ENCODE measurements at regions not wholly inside any gene's neighbourhood (a gene's known extent, or its start where the extent isn't known, plus 50 kb on each side); places are given as distances from the start of the nearest gene placed in this dataset.

DNA sequence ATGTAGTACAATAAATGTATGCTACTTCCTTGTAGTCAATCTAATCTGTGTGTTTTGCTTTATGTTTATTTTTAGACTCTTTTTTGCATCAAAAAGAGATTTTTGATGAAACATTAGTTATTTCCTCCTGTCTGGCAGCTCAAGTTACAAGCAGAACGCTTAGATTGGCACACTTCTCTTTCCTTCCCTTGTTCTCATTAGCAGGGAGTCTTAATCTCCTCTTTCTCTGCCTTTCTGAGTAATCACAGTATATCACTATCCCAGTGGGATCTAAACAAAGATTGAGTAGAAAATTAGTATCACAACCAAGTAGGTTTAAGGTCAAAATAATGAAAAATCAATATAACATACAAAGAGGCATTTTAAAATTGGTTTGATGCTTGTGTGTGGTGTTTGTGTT is 1192.6 kb downstream of the C4orf33 start:
- Histone ChIP-seq H3K4me1 (ENCODE audit: control insufficient read depth, insufficient read depth, low read length) (no peaks in the 10 kb centered on the region), H3K4me3 (ENCODE audit: low read depth, low read length) (no peak overlapping the region), H3K27me3 (ENCODE audit: control insufficient read depth, insufficient read depth, low read length) (no peaks in the 10 kb centered on the region), H3K36me3 (ENCODE audit: control insufficient read depth, insufficient read depth, low read length) (no peaks in the 10 kb centered on the region), H3K27ac (ENCODE audit: low read depth, low read length) (no peak overlapping the region), H3K9me3 (ENCODE audit: control insufficient read depth, insufficient read depth, low read length) (no peaks in the 10 kb centered on the region), H3K9ac (ENCODE audit: low read depth, low read length) (no peak overlapping the region)

DNA sequence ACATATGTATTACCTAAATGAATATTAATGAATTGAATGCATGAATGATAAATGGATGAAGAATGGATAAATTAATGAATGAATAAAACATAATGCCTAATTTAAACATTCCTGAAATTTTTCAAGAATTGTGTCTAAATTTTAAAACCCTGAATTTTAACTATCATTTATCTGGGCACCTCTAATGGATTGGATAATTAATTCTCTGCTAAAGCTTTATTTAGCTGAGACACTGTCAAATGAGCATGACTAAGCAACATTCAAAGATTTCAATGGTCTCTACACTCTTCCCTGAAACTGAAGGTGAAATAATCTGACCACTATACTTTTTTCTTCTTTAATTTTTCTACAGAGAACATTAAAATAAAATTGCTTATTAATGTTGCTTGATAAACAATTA is 1197.7 kb downstream of the C4orf33 start:
- H3K9ac ChIP-seq (ENCODE audit: low read depth, low read length): no peak overlapping the region
- H3K4me1 ChIP-seq (ENCODE audit: control insufficient read depth, insufficient read depth, low read length): no peaks in the 10 kb centered on the region; the same call in 1 of the 2 replicates
- no peaks in the 10 kb centered on the region for H3K27me3 ChIP-seq (ENCODE audit: control insufficient read depth, insufficient read depth, low read length)
- H3K4me3 ChIP-seq (ENCODE audit: low read depth, low read length): no peak overlapping the region
- no peaks in the 10 kb centered on the region for H3K36me3 ChIP-seq (ENCODE audit: control insufficient read depth, insufficient read depth, low read length)
- no peak overlapping the region for H3K27ac ChIP-seq (ENCODE audit: low read depth, low read length)
- H3K9me3 ChIP-seq (ENCODE audit: control insufficient read depth, insufficient read depth, low read length): no peaks in the 10 kb centered on the region

DNA sequence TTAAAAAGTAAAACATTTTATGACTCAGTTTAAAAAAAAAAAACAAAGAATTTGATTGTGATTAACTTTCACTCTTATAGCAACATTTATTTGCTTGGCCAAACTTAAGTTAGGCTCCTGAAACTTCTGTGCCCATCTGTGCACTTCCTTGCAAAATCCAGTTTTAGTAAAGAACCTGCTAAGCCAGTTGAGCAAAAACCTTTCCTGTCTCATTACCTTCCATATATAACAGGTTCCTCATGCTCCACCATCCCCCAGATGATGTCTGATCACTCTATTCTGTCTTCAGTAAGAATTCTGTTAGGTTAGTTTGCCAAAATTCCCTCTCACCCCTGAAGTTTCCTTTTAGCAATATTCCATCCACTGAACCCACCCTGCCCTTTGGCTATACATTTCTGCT is 1200.5 kb downstream of the C4orf33 start:
- Histone ChIP-seq H3K9ac (ENCODE audit: low read depth, low read length) (no peak overlapping the region), H3K9me3 (ENCODE audit: control insufficient read depth, insufficient read depth, low read length) (no peaks in the 10 kb centered on the region), H3K4me3 (ENCODE audit: low read depth, low read length) (no peak overlapping the region), H3K36me3 (ENCODE audit: control insufficient read depth, insufficient read depth, low read length) (no peaks in the 10 kb centered on the region), H3K27me3 (ENCODE audit: control insufficient read depth, insufficient read depth, low read length) (no peaks in the 10 kb centered on the region), H3K27ac (ENCODE audit: low read depth, low read length) (no peak overlapping the region), H3K4me1 (ENCODE audit: control insufficient read depth, insufficient read depth, low read length) (no peaks in the 10 kb centered on the region; the same call in 1 of the 2 replicates)

DNA sequence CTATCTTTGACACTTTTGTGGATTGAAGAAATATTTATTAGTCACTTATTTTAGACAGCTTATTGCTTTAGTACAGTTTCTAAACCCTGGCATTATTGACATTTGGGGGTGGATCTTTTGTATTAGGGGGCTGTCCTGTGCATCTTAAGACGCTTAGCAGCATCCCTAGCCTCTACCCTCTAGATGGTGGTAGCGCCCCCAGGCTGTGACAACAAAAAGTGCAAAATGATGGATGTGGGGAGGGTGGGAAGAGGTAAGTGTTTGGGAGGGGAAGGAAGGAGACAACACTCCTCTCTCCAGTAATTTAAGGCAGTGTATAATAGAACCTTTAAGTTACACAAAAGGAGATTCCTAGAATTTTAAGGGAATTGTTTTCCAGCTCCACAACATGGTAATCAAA is 1210.6 kb downstream of the C4orf33 start:
- no peaks in the 10 kb centered on the region for H3K27me3 ChIP-seq (ENCODE audit: control insufficient read depth, insufficient read depth, low read length)
- no peak overlapping the region for H3K27ac ChIP-seq (ENCODE audit: low read depth, low read length)
- no peaks in the 10 kb centered on the region for H3K36me3 ChIP-seq (ENCODE audit: control insufficient read depth, insufficient read depth, low read length)
- peaks cover 10% of the 10 kb centered on the region for H3K4me1 ChIP-seq (ENCODE audit: control insufficient read depth, insufficient read depth, low read length)
- no peak overlapping the region for H3K9ac ChIP-seq (ENCODE audit: low read depth, low read length)
- H3K4me3 ChIP-seq (ENCODE audit: low read depth, low read length): no peak overlapping the region
- no peaks in the 10 kb centered on the region for H3K9me3 ChIP-seq (ENCODE audit: control insufficient read depth, insufficient read depth, low read length)

DNA sequence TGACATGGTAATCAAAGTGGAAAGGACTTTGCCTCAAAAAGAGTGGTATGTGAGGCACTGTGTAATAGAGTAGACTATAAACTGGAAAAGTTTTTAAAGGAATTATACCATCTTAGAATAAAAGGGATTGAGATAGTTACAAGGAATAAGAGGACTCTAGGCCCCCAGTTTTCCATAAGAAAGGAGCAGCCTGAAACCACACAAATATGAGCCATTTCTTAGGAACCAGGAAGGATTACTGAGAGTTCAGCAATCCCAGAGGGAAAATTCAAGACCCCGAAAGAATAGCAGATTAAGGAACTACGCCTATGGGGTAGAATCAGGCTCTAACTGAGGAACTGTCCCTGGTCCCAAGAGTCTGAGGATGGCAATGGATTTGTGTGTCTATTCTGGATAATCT is 1213.3 kb downstream of the C4orf33 start:
- Histone ChIP-seq H3K36me3 (ENCODE audit: control insufficient read depth, insufficient read depth, low read length) (no peaks in the 10 kb centered on the region), H3K9me3 (ENCODE audit: control insufficient read depth, insufficient read depth, low read length) (no peaks in the 10 kb centered on the region), H3K4me1 (ENCODE audit: control insufficient read depth, insufficient read depth, low read length) (peaks cover 10% of the 10 kb centered on the region), H3K9ac (ENCODE audit: low read depth, low read length) (no peak overlapping the region), H3K4me3 (ENCODE audit: low read depth, low read length) (no peak overlapping the region), H3K27ac (ENCODE audit: low read depth, low read length) (no peak overlapping the region), H3K27me3 (ENCODE audit: control insufficient read depth, insufficient read depth, low read length) (no peaks in the 10 kb centered on the region)

DNA sequence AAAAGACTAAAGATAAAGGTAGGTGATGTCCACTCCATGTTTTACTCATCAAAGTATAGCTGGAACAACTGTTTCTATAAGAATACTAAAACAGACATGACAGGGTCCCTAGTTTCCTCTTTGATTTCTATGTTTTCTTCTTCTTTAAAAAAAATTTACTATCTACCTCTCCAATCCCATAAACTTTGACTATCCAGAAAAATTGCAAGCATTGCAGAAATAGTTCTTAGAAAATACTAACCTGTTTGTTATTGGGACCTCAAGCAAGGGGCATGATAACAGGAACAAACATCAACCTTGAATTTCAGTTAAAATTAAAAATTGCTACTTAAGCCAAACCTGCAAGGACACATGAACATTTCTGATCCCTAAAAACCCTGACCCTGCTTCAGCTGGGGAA is 1226.5 kb downstream of the C4orf33 start:
- Histone ChIP-seq H3K36me3 (ENCODE audit: control insufficient read depth, insufficient read depth, low read length) (no peaks in the 10 kb centered on the region), H3K9me3 (ENCODE audit: control insufficient read depth, insufficient read depth, low read length) (no peaks in the 10 kb centered on the region), H3K4me1 (ENCODE audit: control insufficient read depth, insufficient read depth, low read length) (no peaks in the 10 kb centered on the region), H3K27ac (ENCODE audit: low read depth, low read length) (no peak overlapping the region), H3K27me3 (ENCODE audit: control insufficient read depth, insufficient read depth, low read length) (no peaks in the 10 kb centered on the region), H3K9ac (ENCODE audit: low read depth, low read length) (no peak overlapping the region), H3K4me3 (ENCODE audit: low read depth, low read length) (no peak overlapping the region)

DNA sequence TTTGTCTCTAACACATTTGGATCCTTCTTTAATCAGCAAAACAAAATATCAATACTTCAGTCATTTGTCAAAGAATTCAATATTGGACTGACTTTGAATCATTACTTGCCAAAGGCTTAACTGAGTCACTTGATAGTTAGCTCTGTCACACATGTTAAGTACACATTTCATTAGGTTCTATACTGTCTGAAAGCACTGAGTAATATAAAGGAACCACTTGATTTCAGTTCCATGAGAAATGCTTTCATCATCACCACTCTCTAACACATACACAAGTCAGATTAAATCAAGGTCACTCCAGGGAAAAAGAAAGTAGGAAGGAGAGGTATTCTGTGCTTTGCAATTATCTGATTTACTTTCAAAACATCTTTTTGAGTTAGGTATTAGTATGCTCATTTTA is 1233.1 kb downstream of the C4orf33 start:
- Histone ChIP-seq H3K27me3 (ENCODE audit: control insufficient read depth, insufficient read depth, low read length) (no peaks in the 10 kb centered on the region), H3K4me3 (ENCODE audit: low read depth, low read length) (no peak overlapping the region), H3K4me1 (ENCODE audit: control insufficient read depth, insufficient read depth, low read length) (peaks cover 12% of the 10 kb centered on the region), H3K9ac (ENCODE audit: low read depth, low read length) (no peak overlapping the region), H3K36me3 (ENCODE audit: control insufficient read depth, insufficient read depth, low read length) (no peaks in the 10 kb centered on the region), H3K9me3 (ENCODE audit: control insufficient read depth, insufficient read depth, low read length) (no peaks in the 10 kb centered on the region), H3K27ac (ENCODE audit: low read depth, low read length) (no peak overlapping the region)

DNA sequence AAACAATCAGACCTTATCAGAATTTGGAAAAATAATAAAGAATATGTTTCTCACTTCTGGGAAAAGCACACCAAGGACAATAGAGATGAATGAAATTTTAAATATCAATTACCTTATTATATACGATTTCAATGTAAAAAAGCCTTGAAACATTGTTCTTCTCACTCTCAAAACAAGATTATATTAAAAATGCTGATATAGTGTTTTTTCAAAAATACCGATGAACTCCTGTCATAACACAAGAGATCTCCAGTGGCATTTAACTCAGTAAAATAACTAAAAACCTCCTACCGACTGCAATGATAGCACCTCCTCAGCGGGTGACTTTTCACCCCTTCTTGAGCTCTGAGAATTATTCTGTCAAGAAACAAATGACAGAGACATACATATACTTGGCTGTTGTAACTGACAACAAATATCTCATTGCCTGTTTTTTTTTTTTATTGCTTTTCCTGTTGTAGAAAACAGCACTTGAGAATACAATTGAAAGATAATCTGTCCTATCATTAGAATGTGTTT is 1237.3 kb downstream of the C4orf33 start:
- Histone ChIP-seq H3K36me3 (ENCODE audit: control insufficient read depth, insufficient read depth, low read length) (no peaks in the 10 kb centered on the region), H3K9ac (ENCODE audit: low read depth, low read length) (no peak overlapping the region), H3K9me3 (ENCODE audit: control insufficient read depth, insufficient read depth, low read length) (no peaks in the 10 kb centered on the region), H3K4me1 (ENCODE audit: control insufficient read depth, insufficient read depth, low read length) (peaks cover 13% of the 10 kb centered on the region), H3K27me3 (ENCODE audit: control insufficient read depth, insufficient read depth, low read length) (no peaks in the 10 kb centered on the region), H3K4me3 (ENCODE audit: low read depth, low read length) (no peak overlapping the region), H3K27ac (ENCODE audit: low read depth, low read length) (no peak overlapping the region)

DNA sequence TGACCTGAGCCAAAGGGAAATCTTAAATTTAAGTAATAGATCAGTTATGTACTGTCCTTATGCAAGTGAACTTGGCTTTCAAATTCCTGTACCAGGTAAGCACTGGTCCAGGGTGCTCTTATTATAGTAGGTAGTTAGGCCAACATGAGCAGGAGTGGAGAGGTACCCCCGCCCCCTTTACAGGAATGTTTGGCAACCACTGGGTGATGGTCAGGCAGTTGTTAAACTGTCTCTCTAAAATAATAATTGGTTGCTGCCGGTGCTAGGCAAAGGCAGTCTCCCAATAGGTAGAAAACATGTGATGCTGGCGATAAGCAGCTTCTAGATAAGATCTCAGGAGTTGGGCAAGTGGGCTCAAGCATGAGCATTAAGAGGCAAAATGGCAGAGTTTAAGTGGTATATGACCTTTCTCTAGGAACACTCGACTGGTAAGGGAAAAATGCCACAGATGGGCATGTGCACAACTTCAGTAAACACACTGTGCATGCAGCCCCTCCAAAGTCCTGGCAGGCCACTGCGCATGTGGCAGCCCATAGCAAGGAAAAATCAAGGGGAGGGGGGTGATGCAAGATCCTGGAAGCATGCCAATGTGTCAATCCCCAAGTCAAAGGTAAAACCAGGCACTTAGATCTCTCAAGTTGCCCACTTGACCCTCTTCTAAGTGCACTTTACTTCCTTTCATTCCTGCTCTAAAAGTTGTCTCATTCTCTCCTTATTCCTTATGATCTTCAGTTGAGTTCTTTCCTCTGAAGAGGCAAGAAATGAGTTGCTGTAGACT is 1239.7 kb downstream of the C4orf33 start:
- H3K36me3 ChIP-seq (ENCODE audit: control insufficient read depth, insufficient read depth, low read length): no peaks in the 10 kb centered on the region
- peaks cover 13% of the 10 kb centered on the region for H3K4me1 ChIP-seq (ENCODE audit: control insufficient read depth, insufficient read depth, low read length)

DNA sequence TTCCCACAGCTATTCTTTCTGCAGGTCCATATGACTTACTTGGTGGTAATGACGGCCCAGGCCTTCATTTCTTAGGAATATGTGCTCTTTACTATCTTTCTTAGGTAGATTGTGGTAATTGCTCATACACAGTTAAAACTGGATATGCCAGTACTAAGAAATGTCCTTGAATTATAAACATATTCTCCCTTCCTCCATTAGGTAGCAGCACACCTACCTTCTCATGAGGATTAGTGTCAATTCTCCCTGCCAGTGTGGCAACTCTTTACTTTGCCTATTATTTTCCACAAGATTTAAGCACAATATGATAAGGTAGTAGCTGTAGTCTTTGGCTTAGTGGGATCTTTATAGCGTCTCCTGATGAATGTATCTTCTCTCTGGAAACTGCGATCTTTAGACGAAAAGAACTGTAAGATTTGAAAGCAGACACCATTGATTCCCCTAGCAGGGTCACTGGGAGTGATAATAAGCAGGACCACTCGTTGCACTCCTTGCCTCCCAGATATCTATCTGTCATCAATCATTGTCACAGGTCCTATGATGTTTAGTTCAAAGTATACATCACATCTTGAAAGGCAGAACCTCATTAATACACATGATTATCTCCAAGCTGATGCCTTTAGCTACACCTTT is 1240.7 kb downstream of the C4orf33 start:
- Histone ChIP-seq H3K36me3 (ENCODE audit: control insufficient read depth, insufficient read depth, low read length) (no peaks in the 10 kb centered on the region), H3K9ac (ENCODE audit: low read depth, low read length) (no peak overlapping the region), H3K9me3 (ENCODE audit: control insufficient read depth, insufficient read depth, low read length) (no peaks in the 10 kb centered on the region), H3K27ac (ENCODE audit: low read depth, low read length) (no peak overlapping the region), H3K4me3 (ENCODE audit: low read depth, low read length) (no peak overlapping the region), H3K4me1 (ENCODE audit: control insufficient read depth, insufficient read depth, low read length) (peaks cover 13% of the 10 kb centered on the region), H3K27me3 (ENCODE audit: control insufficient read depth, insufficient read depth, low read length) (no peaks in the 10 kb centered on the region)

More for the DNA sequence above, 1239.7 kb downstream of the C4orf33 start:
- Histone ChIP-seq H3K27ac (ENCODE audit: low read depth, low read length) (no peak overlapping the region), H3K9ac (ENCODE audit: low read depth, low read length) (no peak overlapping the region), H3K4me3 (ENCODE audit: low read depth, low read length) (no peak overlapping the region), H3K27me3 (ENCODE audit: control insufficient read depth, insufficient read depth, low read length) (no peaks in the 10 kb centered on the region), H3K9me3 (ENCODE audit: control insufficient read depth, insufficient read depth, low read length) (no peaks in the 10 kb centered on the region)

DNA sequence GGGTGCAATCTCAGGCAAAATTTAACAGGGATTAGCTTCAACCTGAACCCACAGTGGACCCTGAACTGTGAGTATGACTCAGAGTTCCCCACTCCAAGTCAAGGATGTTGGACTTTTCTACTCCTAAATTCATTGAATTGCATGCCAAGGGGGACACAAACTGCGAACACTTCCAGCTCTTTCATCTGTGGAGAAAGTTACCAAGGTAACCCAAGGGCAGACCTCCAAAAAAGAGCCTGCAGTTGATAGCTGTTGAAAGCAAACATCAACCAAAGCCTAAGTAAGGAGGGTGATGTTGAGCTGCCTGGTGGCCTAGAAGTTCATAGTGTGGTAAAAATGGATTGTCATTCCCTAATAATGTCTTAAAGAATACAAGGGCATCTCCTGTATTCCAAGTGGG is 1242.9 kb downstream of the C4orf33 start:
- H3K27me3 ChIP-seq (ENCODE audit: control insufficient read depth, insufficient read depth, low read length): no peaks in the 10 kb centered on the region
- no peak overlapping the region for H3K27ac ChIP-seq (ENCODE audit: low read depth, low read length)
- H3K9ac ChIP-seq (ENCODE audit: low read depth, low read length): no peak overlapping the region
- H3K9me3 ChIP-seq (ENCODE audit: control insufficient read depth, insufficient read depth, low read length): no peaks in the 10 kb centered on the region
- no peak overlapping the region for H3K4me3 ChIP-seq (ENCODE audit: low read depth, low read length)
- peaks cover 3% of the 10 kb centered on the region for H3K4me1 ChIP-seq (ENCODE audit: control insufficient read depth, insufficient read depth, low read length)
- no peaks in the 10 kb centered on the region for H3K36me3 ChIP-seq (ENCODE audit: control insufficient read depth, insufficient read depth, low read length)

All from HUES48 (cell line).